ENCODE measurements at regions not wholly inside any gene's neighbourhood (a gene's known extent, or its start where the extent isn't known, plus 50 kb on each side); places are given as distances from the start of the nearest gene placed in this dataset.

DNA sequence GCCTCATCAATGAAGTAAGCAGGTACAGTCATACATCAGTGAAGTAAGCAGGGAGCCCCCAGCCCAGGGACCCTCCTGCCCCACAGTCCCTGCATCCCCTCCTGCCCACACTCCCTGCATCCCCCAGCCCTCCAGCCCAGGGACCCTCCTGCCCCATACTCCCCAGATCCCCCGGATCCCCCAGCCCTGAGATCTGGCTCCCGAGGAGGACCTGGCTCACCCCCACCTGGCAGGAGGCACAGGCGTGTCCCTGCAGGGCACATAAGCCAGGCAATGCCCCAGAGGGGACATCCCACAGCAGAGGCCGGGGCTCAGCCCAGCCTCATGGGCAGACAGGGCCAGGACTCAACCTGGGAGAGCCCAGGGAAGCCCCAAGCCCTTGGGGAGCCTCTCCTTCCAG is 53.6 kb upstream of the TPM4 start:
- H3K9me3 ChIP-seq (replicated peaks; ENCODE audit: control insufficient read depth, insufficient read depth, low read depth, low read length): no peaks in the 10 kb centered on the region
- DNase-seq (ENCODE audit: extremely low read depth in 1 of 4, low spot score in 3 of 4) (no peak), FAIRE-seq (no peak), ATAC-seq (no peak)
- WGBS (ENCODE audit: insufficient coverage, low coverage, missing lambda C conversion rate): 0% methylated on average over 3 of the region's 4 CpGs
- ChIA-PET CTCF (ENCODE audit: low intra/inter-chr PET ratio) (no interaction called here), POLR2A (no interaction called here)
- intact Hi-C loops (cut with micrococcal nuclease): no loop called here
- in situ Hi-C loops (cut with MboI): no loop called here
- H3K4me2 ChIP-seq (ENCODE audit: insufficient read depth, low read length): no peak overlapping the region
- H3K27ac ChIP-seq (ENCODE audit: extremely low read depth, low read depth, low read length): no peak overlapping the region
- peaks cover 5% of the 10 kb centered on the region for H3K9me1 ChIP-seq (ENCODE audit: control insufficient read depth, insufficient read depth, low read length)
- H3K4me1 ChIP-seq (replicated peaks in 1 of 2; ENCODE audit: control insufficient read depth in 2 of 2, insufficient read depth in 2 of 2, low read length in 2 of 2): peaks cover 0 to 13% of the 10 kb centered on the region in 2 experiments; a peak in 1 of 5 replicates
- no TSS peak for BruUV-seq (replicated peaks)
- H2AFZ ChIP-seq (ENCODE audit: low read depth, low read length): no peak overlapping the region
- no peak overlapping the region for H3K4me3 ChIP-seq
- TF ChIP-seq ZFP36 (IDR thresholded peaks at IDR 0.05; ENCODE audit: low read depth, low read length, partially characterized antibody): no peak
- TF ChIP-seq SP2 (IDR thresholded peaks at IDR 0.05; ENCODE audit: extremely low read depth, low read depth, low read length, poor library complexity, severe bottlenecking): no peak
- TF ChIP-seq FOXJ3 (CRISPR knock-in tag; IDR thresholded peaks at IDR 0.05): no peak
- TF ChIP-seq PTTG1 (tag; IDR thresholded peaks at IDR 0.05; ENCODE audit: low read depth): no peak
- TF ChIP-seq, protein P1, sequence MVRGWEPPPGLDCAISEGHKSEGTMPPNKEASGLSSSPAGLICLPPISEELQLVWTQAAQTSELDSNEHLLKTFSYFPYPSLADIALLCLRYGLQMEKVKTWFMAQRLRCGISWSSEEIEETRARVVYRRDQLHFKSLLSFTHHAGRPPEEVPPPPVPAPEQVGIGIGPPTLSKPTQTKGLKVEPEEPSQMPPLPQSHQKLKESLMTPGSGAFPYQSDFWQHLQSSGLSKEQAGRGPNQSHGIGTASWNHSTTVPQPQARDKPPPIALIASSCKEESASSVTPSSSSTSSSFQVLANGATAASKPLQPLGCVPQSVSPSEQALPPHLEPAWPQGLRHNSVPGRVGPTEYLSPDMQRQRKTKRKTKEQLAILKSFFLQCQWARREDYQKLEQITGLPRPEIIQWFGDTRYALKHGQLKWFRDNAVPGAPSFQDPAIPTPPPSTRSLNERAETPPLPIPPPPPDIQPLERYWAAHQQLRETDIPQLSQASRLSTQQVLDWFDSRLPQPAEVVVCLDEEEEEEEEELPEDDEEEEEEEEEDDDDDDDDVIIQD (CRISPR knock-in tag; IDR thresholded peaks at IDR 0.05): no peak
- TF ChIP-seq, protein P2, sequence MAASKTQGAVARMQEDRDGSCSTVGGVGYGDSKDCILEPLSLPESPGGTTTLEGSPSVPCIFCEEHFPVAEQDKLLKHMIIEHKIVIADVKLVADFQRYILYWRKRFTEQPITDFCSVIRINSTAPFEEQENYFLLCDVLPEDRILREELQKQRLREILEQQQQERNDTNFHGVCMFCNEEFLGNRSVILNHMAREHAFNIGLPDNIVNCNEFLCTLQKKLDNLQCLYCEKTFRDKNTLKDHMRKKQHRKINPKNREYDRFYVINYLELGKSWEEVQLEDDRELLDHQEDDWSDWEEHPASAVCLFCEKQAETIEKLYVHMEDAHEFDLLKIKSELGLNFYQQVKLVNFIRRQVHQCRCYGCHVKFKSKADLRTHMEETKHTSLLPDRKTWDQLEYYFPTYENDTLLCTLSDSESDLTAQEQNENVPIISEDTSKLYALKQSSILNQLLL (CRISPR knock-in tag; IDR thresholded peaks at IDR 0.05; ENCODE audit: borderline replicate concordance): no peak
- TF ChIP-seq GABPA (tag; conservative IDR thresholded peaks at IDR 0.05; ENCODE audit: low read depth): no peak
- TF ChIP-seq KAT2B (IDR thresholded peaks at IDR 0.05; ENCODE audit: low read depth, low read length): no peak
- H3K79me2 ChIP-seq (ENCODE audit: control insufficient read depth, insufficient read depth, low read length): no peaks in the 10 kb centered on the region
- H4K20me1 ChIP-seq (replicated peaks; ENCODE audit: control insufficient read depth, insufficient read depth, low read length): no peaks in the 10 kb centered on the region
- no peaks in the 10 kb centered on the region for H3K36me3 ChIP-seq (ENCODE audit: control insufficient read depth, insufficient read depth, low read length)
- peaks cover 12 to 44% of the 10 kb centered on the region in 2 experiments; a peak in 4 of 5 replicates for H3K27me3 ChIP-seq (ENCODE audit: control insufficient read depth in 2 of 2, insufficient read depth in 2 of 2, low read length in 2 of 2)
- H3K9ac ChIP-seq (ENCODE audit: insufficient read depth in 1 of 2, low read depth in 2 of 2, low read length in 2 of 2): no peak overlapping the region
